ENCODE measurements at regions not wholly inside any gene's neighbourhood (a gene's known extent, or its start where the extent isn't known, plus 50 kb on each side); places are given as distances from the start of the nearest gene placed in this dataset.
A peak's percentile ranks its signal among the peaks of the same experiment; 100 is the strongest.

- Histone ChIP-seq H2AFZ (no peak overlapping the region), H3K4me3 (no peak overlapping the region), H3K27me3 (replicated peaks; ENCODE audit: insufficient read depth) (no peaks in the 10 kb centered on the region), H3K36me3 (ENCODE audit: low read depth) (no peaks in the 10 kb centered on the region), H4K20me1 (ENCODE audit: insufficient read depth) (no peaks in the 10 kb centered on the region), H3K79me2 (ENCODE audit: insufficient read depth) (no peaks in the 10 kb centered on the region), H3K4me1 (ENCODE audit: insufficient read depth) (peaks cover 27% of the 10 kb centered on the region), H3F3A (ENCODE audit: insufficient read depth) (peaks cover 17% of the 10 kb centered on the region), H3K9me3 (ENCODE audit: low read depth) (no peaks in the 10 kb centered on the region), H3K27ac (no peak overlapping the region), H3K9me2 (ENCODE audit: insufficient read depth) (no peaks in the 10 kb centered on the region), H3K4me2 (ENCODE audit: unreplicated experiment) (no peak overlapping the region), H3K9ac (no peak overlapping the region)
- TF ChIP-seq EZH2 (IDR thresholded peaks at IDR 0.05; ENCODE audit: insufficient read depth, poor library complexity, severe bottlenecking), result no peak
- no peak for TF ChIP-seq EZH2phosphoT487 (IDR thresholded peaks at IDR 0.05; ENCODE audit: insufficient read depth, low read depth)
- in situ Hi-C loops (cut with MboI), result loop anchor here (10.0 kb wide), 1 partner anchor 58 kb away; no protein-coding TSS in a partner anchor
- WGBS, 2 experiments (ENCODE audit: low coverage in 1 of 2, low lambda C conversion rate in 2 of 2, missing lambda C conversion rate in 2 of 2), result 93 to 100% methylated on average over 1 to 2 of the region's 2 CpGs
- DNase-seq, result no peak
Measured at GRCh38 chr6:56377295-56377694, 129.9 kb upstream of the COL21A1 start.

GRCh38 chr6:56375806-56376205, 128.4 kb upstream of the COL21A1 start:
- no peak overlapping the region for H3K27ac ChIP-seq
- no peak overlapping the region for H2AFZ ChIP-seq
- peaks cover 24% of the 10 kb centered on the region for H3F3A ChIP-seq (ENCODE audit: insufficient read depth)
- no peaks in the 10 kb centered on the region for H4K20me1 ChIP-seq (ENCODE audit: insufficient read depth)
- 98% methylated on average over 3 of the region's 3 CpGs for WGBS, 2 experiments (ENCODE audit: low coverage in 1 of 2, low lambda C conversion rate in 2 of 2, missing lambda C conversion rate in 2 of 2)
- H3K79me2 ChIP-seq (ENCODE audit: insufficient read depth), result no peaks in the 10 kb centered on the region
- in situ Hi-C loops (cut with MboI), result loop anchor here (10.0 kb wide), 1 partner anchor 59 kb away; no protein-coding TSS in a partner anchor
- DNase-seq, result no peak
- no peak overlapping the region for H3K9ac ChIP-seq
- no peaks in the 10 kb centered on the region for H3K9me3 ChIP-seq (ENCODE audit: low read depth)
- no peaks in the 10 kb centered on the region for H3K36me3 ChIP-seq (ENCODE audit: low read depth)
- no peaks in the 10 kb centered on the region for H3K9me2 ChIP-seq (ENCODE audit: insufficient read depth)
- H3K4me1 ChIP-seq (ENCODE audit: insufficient read depth), result peaks cover 26% of the 10 kb centered on the region
- H3K4me2 ChIP-seq (ENCODE audit: unreplicated experiment), result peak overlapping the region; percentile 57
- H3K4me3 ChIP-seq, result no peak overlapping the region
- H3K27me3 ChIP-seq (replicated peaks; ENCODE audit: insufficient read depth), result no peaks in the 10 kb centered on the region
- TF ChIP-seq EZH2 (IDR thresholded peaks at IDR 0.05; ENCODE audit: insufficient read depth, poor library complexity, severe bottlenecking) (no peak), EZH2phosphoT487 (IDR thresholded peaks at IDR 0.05; ENCODE audit: insufficient read depth, low read depth) (no peak)

- DNase-seq, result peak; percentile 86
- peak overlapping the region; percentile 57 for H3K4me2 ChIP-seq (ENCODE audit: unreplicated experiment)
- in situ Hi-C loops (cut with MboI), result loop anchor here (10.0 kb wide), 1 partner anchor 60 kb away; no protein-coding TSS in a partner anchor
- H3K27ac ChIP-seq, result peak overlapping the region; percentile 58
- no peaks in the 10 kb centered on the region for H3K9me3 ChIP-seq (ENCODE audit: low read depth)
- H3F3A ChIP-seq (ENCODE audit: insufficient read depth), result peaks cover 33% of the 10 kb centered on the region
- 0 out of 2 replicates have a peak overlapping the region, but pooled peaks have one; percentile 14 for H2AFZ ChIP-seq
- H3K36me3 ChIP-seq (ENCODE audit: low read depth), result no peaks in the 10 kb centered on the region
- no peaks in the 10 kb centered on the region for H3K9me2 ChIP-seq (ENCODE audit: insufficient read depth)
- H3K9ac ChIP-seq, result peak overlapping the region; percentile 28; the same call in 1 of the 2 replicates
- no peaks in the 10 kb centered on the region for H4K20me1 ChIP-seq (ENCODE audit: insufficient read depth)
- TF ChIP-seq EZH2 (IDR thresholded peaks at IDR 0.05; ENCODE audit: insufficient read depth, poor library complexity, severe bottlenecking) (no peak), EZH2phosphoT487 (IDR thresholded peaks at IDR 0.05; ENCODE audit: insufficient read depth, low read depth) (no peak)
- H3K27me3 ChIP-seq (replicated peaks; ENCODE audit: insufficient read depth), result no peaks in the 10 kb centered on the region
- peak overlapping the region; percentile 46 for H3K4me3 ChIP-seq
- H3K4me1 ChIP-seq (ENCODE audit: insufficient read depth), result peaks cover 33% of the 10 kb centered on the region
- no peaks in the 10 kb centered on the region for H3K79me2 ChIP-seq (ENCODE audit: insufficient read depth)
- 6 to 11% methylated on average over 4 of the region's 4 CpGs for WGBS, 2 experiments (ENCODE audit: low coverage in 1 of 2, low lambda C conversion rate in 2 of 2, missing lambda C conversion rate in 2 of 2)
Measured at GRCh38 chr6:56374841-56375369, 127.5 kb upstream of the COL21A1 start.

- no peak overlapping the region for H3K27ac ChIP-seq
- no peak for DNase-seq
- H3K79me2 ChIP-seq (ENCODE audit: insufficient read depth), result no peaks in the 10 kb centered on the region
- no peaks in the 10 kb centered on the region for H3K27me3 ChIP-seq (replicated peaks; ENCODE audit: insufficient read depth)
- no peak overlapping the region for H3K4me3 ChIP-seq
- no peak overlapping the region for H2AFZ ChIP-seq
- H3K4me2 ChIP-seq (ENCODE audit: unreplicated experiment), result no peak overlapping the region
- in situ Hi-C loops (cut with MboI), result loop anchor here (10.0 kb wide), 1 partner anchor 62 kb away; no protein-coding TSS in a partner anchor
- no peaks in the 10 kb centered on the region for H3K9me2 ChIP-seq (ENCODE audit: insufficient read depth)
- no peak overlapping the region for H3K9ac ChIP-seq
- no peaks in the 10 kb centered on the region for H3K9me3 ChIP-seq (ENCODE audit: low read depth)
- WGBS, 2 experiments (ENCODE audit: low coverage in 1 of 2, low lambda C conversion rate in 2 of 2, missing lambda C conversion rate in 2 of 2), result 89 to 92% methylated on average over 3 of the region's 3 CpGs
- no peaks in the 10 kb centered on the region for H4K20me1 ChIP-seq (ENCODE audit: insufficient read depth)
- no peak for TF ChIP-seq EZH2phosphoT487 (IDR thresholded peaks at IDR 0.05; ENCODE audit: insufficient read depth, low read depth)
- TF ChIP-seq EZH2 (IDR thresholded peaks at IDR 0.05; ENCODE audit: insufficient read depth, poor library complexity, severe bottlenecking), result no peak
- H3F3A ChIP-seq (ENCODE audit: insufficient read depth), result peaks cover 47% of the 10 kb centered on the region
- no peaks in the 10 kb centered on the region for H3K36me3 ChIP-seq (ENCODE audit: low read depth)
- H3K4me1 ChIP-seq (ENCODE audit: insufficient read depth), result peaks cover 38% of the 10 kb centered on the region
Measured at GRCh38 chr6:56372406-56372995, 125.1 kb upstream of the COL21A1 start.
